H54 (cell line): ENCODE measurements at regions not wholly inside any gene's neighbourhood (a gene's known extent, or its start where the extent isn't known, plus 50 kb on each side); places are given as distances from the start of the nearest gene placed in this dataset.
A peak's percentile ranks its signal among the peaks of the same experiment; 100 is the strongest.

Source experiments
- DNase-seq: peaks from one replicate; pipeline ENCODE4 v3.0.0; 2011; ENCODE audit warnings: low spot score, mixed read lengths; ENCODE audit not compliant: insufficient read length
- FAIRE-seq: peaks from 3 replicates; lab custom pipeline; 2011; peaks lifted over from hg19 to GRCh38; lab: Jason Lieb, UNC
- POLR2A ChIP-seq: IDR thresholded peaks from 2 replicates; pipeline ENCODE4 v1.6.1; 2011; ENCODE audit warnings: low read depth, mild to moderate bottlenecking, low read length

DNA sequence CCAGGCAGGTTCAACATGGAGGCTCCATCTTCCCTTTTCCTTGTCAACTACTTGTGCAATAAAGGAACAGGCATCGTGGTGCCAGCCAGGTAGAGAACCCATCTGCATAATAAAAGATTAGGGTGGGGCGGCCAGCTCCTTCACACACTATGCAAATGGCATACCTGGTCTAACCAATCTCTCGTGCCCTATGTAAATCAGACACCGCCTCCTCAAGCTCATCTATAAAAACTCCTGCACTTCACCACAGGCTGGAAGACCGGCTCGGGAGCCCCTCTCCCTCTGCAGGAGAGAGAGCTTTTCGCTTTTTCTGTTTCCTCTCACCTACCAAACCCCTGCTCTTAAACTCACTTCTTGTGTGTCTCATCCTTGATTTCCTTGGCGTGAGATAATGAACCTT, 244.3 kb upstream of the PUM3 start:
- TF ChIP-seq POLR2A = no peak
- FAIRE-seq (no peak), DNase-seq (no peak)

- DNase-seq (no peak), FAIRE-seq (no peak)
- TF ChIP-seq POLR2A = no peak
Measured at GRCh38 chr9:3087697-3088096, 243.8 kb upstream of the PUM3 start.

- DNase-seq (peak; percentile 2), FAIRE-seq (peak; percentile 15)
- TF ChIP-seq POLR2A = no peak
Measured at GRCh38 chr9:3080951-3081350, 237.1 kb upstream of the PUM3 start.

GRCh38 chr9:3074247-3074646, 230.4 kb upstream of the PUM3 start:
- FAIRE-seq (no peak), DNase-seq (peak; percentile 1)
- no peak for TF ChIP-seq POLR2A

GRCh38 chr9:3066591-3066990, 222.7 kb upstream of the PUM3 start:
- no peak for FAIRE-seq
- no peak for DNase-seq
- TF ChIP-seq POLR2A = no peak

DNA sequence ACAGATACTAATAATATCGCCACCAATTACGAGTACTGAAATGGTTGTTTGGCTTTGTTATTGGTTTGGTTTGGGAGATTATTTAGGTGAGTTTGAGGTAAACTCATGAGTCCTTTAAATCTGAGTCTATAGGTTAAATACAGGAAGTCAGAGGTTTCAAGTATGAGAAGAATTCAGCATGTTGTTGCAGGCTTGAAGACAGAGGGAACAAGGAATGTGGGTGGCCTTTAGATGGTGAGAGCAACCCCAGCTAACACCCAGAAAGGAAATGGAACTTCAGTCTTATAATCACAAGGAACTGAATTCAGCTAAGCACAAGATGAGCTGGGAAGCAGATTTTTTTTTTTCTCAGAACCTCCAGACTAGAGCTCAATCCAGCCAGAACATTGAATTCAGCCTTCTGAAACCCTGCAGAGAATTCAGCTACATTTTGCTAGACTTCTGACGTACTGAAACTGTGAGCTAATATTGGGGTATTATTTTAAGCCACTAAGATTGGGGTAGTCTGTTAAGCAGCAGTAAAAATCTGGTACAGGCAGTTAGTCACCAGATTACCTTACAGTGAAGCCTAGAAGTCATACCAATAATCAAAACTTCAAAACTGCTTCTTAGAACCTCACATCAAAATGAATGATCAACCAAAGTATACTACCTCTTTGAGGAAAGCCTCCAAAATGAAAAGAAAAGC, 216.0 kb upstream of the PUM3 start:
- no peak for TF ChIP-seq POLR2A
- FAIRE-seq (no peak), DNase-seq (no peak)

- no peak for FAIRE-seq
- no peak for TF ChIP-seq POLR2A
- DNase-seq = no peak
Measured at GRCh38 chr9:3058409-3058808, 214.5 kb upstream of the PUM3 start.

GRCh38 chr9:3054017-3054586, 210.2 kb upstream of the PUM3 start:
- DNase-seq (no peak), FAIRE-seq (no peak)
- TF ChIP-seq POLR2A = no peak

- no peak for FAIRE-seq
Measured at GRCh38 chr9:3049636-3050035, 205.7 kb upstream of the PUM3 start.

GRCh38 chr9:3047912-3048311, 204.0 kb upstream of the PUM3 start:
- TF ChIP-seq POLR2A = no peak

More at GRCh38 chr9:3049636-3050035, 205.7 kb upstream of the PUM3 start:
- TF ChIP-seq POLR2A = no peak
- DNase-seq = no peak

DNA sequence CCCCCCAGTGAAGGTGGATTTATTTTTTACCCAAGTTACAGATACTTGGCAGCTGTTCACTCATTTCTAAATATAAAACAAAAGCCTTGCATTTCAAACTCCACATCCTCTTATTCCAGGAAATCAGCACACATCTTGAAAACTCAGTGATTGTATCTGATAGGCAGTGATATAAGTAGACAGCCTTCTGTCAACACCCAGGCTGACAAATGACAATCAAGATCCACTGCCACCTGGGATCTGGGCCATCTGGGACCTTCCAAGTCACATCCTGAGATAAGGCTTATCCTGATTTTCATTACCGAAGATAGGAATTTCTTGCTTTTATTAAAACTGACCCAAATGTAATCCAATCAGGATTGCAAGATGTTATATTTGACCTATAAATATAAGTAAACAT, 201.3 kb upstream of the PUM3 start:
- TF ChIP-seq POLR2A = no peak
- FAIRE-seq = no peak
- DNase-seq = no peak

More at GRCh38 chr9:3047912-3048311, 204.0 kb upstream of the PUM3 start:
- no peak for DNase-seq
- no peak for FAIRE-seq

GRCh38 chr9:3043369-3043768, 199.5 kb upstream of the PUM3 start:
- TF ChIP-seq POLR2A = no peak
- no peak for DNase-seq
- FAIRE-seq = no peak

- no peak for TF ChIP-seq POLR2A
- FAIRE-seq (no peak), DNase-seq (no peak)
Measured at GRCh38 chr9:3040761-3041160, 196.9 kb upstream of the PUM3 start.

- no peak for TF ChIP-seq POLR2A
- DNase-seq (no peak), FAIRE-seq (no peak)
Measured at GRCh38 chr9:3036333-3036700, 192.4 kb upstream of the PUM3 start.

GRCh38 chr9:3035579-3036332, 191.9 kb upstream of the PUM3 start:
- TF ChIP-seq POLR2A = no peak
- DNase-seq = no peak
- peak; percentile 36 for FAIRE-seq
